Tongue (tissue), 1 donor: ENCODE measurements at regions not wholly inside any gene's neighbourhood (a gene's known extent, or its start where the extent isn't known, plus 50 kb on each side); places are given as distances from the start of the nearest gene placed in this dataset.
"Not testable (repeated sequence)": the region's sequence is repeated elsewhere in the genome, so short reads cannot be mapped to it uniquely, and the experiment has no call there.

Source experiments
- DNase-seq: peaks from one replicate; pipeline ENCODE4 v3.0.0-alpha.2; 2015

GRCh38 chr17:33854596-33854995 is 400.5 kb upstream of the CCL2 start:
- DNase-seq: no peak

- no peak for DNase-seq
These were observed 397.0 kb upstream of the CCL2 start for GRCh38 chr17:33858121-33858520.

DNA sequence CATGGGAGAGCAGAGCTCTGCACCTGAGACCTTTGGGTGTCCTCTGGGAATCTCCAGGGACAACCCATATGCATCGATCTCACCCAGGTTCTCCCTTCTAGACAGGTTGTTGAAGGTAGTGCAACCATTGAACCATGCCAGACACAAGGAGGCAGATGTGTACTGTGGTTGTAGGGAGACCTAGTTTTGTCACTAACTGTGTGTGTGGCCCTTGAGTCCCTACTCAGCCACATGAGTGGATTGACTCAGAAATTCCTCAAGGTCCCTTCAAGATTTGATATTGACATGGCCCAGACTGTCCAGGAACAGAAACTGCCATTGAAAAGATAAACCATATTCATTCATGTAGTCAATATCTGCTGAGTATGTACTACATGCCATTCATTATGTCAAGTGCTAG is 396.4 kb upstream of the CCL2 start:
- no peak for DNase-seq

- DNase-seq: no peak
These were observed 392.1 kb upstream of the CCL2 start for GRCh38 chr17:33862772-33863602.

DNA sequence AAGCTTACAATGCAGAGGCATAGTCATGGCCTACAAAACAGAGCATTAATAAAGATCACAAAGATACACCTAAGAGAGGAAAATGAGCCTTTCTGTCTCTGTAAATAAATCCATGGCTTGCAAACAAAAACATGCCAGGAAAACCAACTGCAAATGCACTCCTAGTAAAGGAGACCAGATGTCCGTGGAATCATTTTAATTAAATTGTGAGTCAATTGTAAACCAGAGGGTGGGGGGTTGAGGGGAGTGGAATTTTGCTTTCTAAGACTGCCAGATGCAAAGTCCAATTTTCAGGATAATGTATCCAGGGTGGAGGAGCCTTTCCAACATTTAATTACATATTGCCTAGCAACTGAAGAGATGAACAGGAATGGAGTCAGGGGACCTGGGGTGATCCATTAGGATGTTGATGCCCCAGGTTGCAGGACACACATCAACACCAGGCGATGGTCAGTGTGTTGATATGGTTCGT is 390.3 kb upstream of the CCL2 start:
- DNase-seq: peak; percentile 62

DNA sequence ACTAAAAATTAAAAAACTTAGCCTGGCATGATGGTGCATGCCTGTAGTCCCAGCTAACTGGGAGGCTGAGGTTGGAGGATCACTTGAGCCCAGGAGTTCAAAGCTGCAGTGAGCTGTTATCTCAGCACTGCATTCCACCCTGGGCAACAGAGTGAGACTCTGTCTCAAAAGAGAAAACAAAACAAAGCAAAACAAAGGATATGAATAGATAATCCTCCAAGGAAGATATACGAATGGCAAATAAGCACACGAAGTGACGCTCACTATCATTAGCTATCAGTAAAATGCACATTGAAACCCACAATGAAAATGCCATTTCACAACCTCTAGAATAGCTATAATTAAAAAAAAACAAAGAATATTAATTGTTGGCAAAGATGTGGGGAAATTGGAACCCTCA is 386.2 kb upstream of the CCL2 start:
- DNase-seq: no peak

- no peak for DNase-seq
These were observed 384.1 kb upstream of the CCL2 start for GRCh38 chr17:33870936-33871335.

DNA sequence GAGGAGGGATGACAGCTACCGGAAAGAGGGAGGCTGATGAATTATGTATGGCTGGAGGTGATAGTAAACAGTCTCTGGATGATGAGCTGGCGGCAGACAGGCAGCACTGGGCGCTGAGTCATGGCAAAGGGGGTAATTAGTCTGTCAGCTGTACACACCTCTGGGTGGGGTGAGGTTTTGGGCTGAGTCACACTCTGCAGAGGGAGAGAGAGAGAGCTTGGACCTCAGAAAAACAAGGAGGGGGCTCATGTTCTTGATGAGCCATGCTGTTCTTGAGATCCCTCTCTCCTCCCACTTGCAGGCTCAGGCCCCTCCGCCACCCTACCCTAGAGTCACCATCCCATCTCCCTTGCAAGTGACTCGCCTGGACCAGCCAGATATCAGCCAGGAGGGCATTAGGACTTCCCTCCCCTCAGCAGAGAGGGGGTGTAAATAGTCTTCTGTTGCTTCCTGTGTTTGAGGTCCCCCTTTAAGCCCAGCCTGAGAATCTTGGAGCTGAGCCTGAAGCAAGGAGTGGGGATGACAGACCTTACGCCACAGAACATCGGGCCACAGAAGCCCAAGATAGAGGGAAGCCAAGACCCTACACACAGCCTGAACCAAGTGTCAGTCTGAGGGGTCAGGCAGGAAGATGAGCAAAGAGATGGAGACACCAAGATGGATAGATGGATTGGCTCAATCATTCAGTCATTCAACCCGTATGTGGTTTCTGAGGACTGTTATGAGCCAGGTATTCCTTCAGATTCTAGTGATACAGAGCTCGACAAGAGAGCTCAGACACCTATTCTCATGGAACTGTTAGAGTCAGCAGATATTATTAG is 383.2 kb upstream of the CCL2 start:
- DNase-seq: peak; percentile 10

DNA sequence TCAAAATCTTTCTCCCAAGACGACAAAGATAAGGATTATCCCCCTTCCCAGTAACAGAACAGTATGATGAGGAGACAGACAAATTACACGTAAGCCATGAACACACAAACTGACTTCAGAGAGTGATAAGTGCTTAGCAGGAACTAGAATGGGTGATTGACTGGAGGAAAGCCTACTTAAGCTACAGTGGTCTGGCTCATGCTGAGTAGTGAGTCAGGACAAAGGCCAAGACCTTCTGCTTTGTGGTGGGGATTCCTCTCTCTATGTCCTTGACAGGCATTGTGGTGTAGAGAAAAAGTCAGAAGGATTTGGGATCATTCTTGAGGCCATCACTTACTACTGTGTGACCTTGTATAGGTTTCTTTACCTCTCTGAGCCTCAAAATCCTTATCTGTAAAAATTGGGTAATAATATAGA is 381.9 kb upstream of the CCL2 start:
- DNase-seq: no peak

DNA sequence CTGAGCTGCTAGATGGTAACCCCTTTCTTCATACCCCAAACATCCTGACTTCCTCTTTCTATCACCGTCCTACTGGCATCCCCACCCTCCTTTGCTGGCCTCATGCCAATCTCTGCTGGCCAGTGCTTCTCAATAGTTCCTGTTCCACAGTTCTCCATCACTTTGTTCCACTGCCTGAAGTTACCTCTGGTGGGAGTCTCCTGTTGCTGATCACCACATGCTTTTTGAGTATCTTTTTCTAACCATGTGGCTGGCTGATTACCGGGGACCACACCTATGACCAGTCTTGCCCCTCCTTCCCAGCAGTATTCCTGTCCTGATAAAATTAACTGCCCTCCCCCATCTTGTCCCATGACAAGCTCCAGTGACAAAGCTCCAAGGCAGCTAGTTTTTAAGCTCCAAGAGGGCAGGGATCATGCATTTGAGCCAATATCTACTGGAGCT is 380.4 kb upstream of the CCL2 start:
- DNase-seq: peak; percentile 19

DNA sequence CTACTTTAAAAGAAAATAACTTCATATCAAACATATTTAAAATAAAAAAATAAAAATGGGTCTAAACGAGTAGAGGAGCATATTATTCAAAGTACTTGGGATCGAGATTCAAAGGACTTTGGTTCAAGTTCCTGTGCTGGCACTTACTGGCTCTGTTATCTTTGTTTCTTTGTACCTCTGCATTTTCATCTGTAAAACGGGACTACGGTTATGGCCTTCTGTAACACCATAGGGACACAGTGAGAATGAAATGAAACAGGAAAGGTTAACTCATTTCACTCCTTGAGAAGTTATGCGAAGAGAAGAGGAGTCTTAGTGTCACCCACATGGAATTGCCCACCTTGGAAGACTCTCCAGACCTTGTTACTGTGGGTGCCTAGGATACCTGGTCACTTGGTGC is 379.1 kb upstream of the CCL2 start:
- DNase-seq: no peak

DNA sequence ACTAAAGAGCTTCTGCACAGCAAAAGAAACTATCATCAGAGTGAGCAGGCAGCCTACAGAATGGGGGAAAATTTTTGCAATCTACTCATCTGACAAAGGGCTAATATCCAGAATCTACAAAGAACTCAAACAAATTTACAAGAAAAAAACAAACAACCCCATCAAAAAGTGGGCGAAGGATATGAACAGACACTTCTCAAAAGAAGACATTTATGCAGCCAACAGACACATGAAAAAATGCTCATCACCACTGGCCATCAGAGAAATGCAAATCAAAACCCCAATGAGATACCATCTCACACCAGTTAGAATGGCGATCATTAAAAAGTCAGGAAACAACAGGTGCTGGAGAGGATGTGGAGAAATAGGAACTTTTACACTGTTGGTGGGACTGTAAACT is 372.8 kb upstream of the CCL2 start:
- DNase-seq: not testable (repeated sequence)

GRCh38 chr17:33882677-33883076 is 372.4 kb upstream of the CCL2 start:
- DNase-seq: not testable (repeated sequence)

- no peak for DNase-seq
These were observed 366.6 kb upstream of the CCL2 start for GRCh38 chr17:33888455-33888854.

DNA sequence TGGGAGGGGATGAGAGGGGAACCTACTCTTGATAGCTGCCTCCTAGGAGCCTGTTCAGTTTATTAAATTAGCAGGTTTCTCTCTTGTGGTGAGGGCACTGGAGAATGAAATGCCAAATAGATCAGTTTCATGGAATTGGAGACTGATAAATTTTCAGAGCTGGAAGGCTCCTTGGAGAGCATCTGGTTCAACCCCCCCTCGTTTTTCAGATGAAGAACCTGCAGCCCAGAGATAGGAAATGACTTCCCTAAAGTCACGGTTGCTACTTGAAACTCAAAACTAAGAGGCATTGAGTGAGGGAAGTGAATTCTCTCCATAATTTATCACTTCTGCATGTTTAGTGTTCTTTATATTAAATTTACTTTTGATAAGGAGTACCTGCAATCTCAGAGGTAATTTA is 366.0 kb upstream of the CCL2 start:
- DNase-seq: no peak

GRCh38 chr17:33889766-33890165 is 365.3 kb upstream of the CCL2 start:
- no peak for DNase-seq

GRCh38 chr17:33892717-33893591 is 362.1 kb upstream of the CCL2 start:
- peak; percentile 7 for DNase-seq

DNA sequence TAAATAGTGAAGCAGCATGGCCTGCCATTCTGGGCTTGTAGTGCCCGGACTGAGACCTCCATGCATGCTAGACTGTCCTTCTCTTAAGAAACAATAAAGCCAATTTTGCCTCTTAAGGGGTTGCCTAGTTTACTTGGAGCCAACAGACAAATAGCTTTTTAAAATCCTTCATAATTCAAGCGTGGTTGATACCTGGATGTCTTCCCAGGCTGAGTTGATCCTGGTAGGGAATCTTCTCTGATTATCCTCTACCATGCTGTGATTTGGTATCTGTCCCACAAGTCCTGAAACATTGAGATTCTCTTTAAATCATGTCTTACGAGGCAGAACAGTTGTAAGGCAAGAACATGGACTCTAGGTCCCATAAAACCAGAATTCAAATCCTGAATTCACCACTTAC is 359.6 kb upstream of the CCL2 start:
- no peak for DNase-seq

- no peak for DNase-seq
These were observed 358.8 kb upstream of the CCL2 start for GRCh38 chr17:33896263-33896662.

- no peak for DNase-seq
These were observed 354.0 kb upstream of the CCL2 start for GRCh38 chr17:33901085-33901484.

GRCh38 chr17:33902901-33903449 is 352.1 kb upstream of the CCL2 start:
- no peak for DNase-seq

GRCh38 chr17:33904476-33904875 is 350.6 kb upstream of the CCL2 start:
- DNase-seq: no peak
